ENCODE measurements at regions not wholly inside any gene's neighbourhood (a gene's known extent, or its start where the extent isn't known, plus 50 kb on each side); places are given as distances from the start of the nearest gene placed in this dataset.

- no peak for TF ChIP-seq CTCF (IDR thresholded peaks at IDR 0.05)
- no peak for TF ChIP-seq POLR2A (IDR thresholded peaks at IDR 0.05)
- TF ChIP-seq POLR2AphosphoS5 (IDR thresholded peaks at IDR 0.05), result no peak
- no peak for TF ChIP-seq EP300 (IDR thresholded peaks at IDR 0.05)
These were observed 89.8 kb upstream of the ARMCX2 start for GRCh38 chrX:101749436-101749835.

All from gastroesophageal sphincter (tissue), 3 donors.